HG02798 (cell line): ENCODE measurements at regions not wholly inside any gene's neighbourhood (a gene's known extent, or its start where the extent isn't known, plus 50 kb on each side); places are given as distances from the start of the nearest gene placed in this dataset.

Source experiments
- ATAC-seq: cut with Tn5 transposase; IDR thresholded peaks from one replicate; pipeline ENCODE4 v1.9.1; 2021; ENCODE audit warnings: mild to moderate bottlenecking; ENCODE audit not compliant: unreplicated experiment, poor library complexity

GRCh38 chr22:47780281-47780875 lies 1017.9 kb downstream of the TBC1D22A start:
- no peak for ATAC-seq

GRCh38 chr22:47779474-47779873 lies 1017.0 kb downstream of the TBC1D22A start:
- ATAC-seq = no peak

- ATAC-seq = no peak
Measured at GRCh38 chr22:47778160-47778658, 1015.8 kb downstream of the TBC1D22A start.

GRCh38 chr22:47777426-47777825 lies 1015.0 kb downstream of the TBC1D22A start:
- no peak for ATAC-seq

DNA sequence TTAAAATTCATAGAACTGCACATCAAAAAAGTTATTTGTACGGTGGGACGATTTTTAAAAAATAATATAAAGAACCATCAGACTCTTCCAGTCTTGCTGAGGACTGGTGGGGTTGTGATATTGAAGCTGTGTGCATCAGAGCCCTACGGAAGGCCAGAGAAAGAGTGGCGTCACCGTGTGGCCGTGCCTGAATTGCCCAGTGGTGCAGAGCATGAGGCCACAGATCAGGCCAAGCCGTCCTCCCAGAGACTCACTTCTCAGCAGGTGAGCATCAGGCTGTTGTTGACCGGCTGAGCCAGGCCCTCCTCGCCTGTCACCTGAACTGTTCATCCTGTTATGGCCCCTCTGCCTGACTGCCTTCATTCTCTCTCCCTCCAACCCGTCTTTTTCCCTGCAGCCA lies 1013.9 kb downstream of the TBC1D22A start:
- no peak for ATAC-seq

DNA sequence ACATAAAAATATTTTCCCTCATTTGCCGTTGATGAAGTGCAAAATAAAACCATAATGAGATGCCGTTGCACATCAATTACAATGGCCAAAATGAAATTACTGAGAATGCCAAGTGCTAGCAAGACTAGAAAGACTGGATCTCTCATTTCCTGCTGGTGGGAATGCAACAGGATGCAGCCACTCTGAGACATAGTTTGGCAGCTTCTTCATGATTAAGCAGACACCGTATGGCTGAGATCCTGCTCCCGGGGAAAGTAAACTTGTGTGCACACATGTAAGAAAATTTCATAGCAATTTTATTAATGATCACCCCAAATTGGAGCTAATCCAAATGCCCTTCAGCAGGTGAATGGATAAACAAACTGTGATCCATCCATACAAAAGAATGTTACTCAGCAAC lies 1013.2 kb downstream of the TBC1D22A start:
- ATAC-seq = no peak

DNA sequence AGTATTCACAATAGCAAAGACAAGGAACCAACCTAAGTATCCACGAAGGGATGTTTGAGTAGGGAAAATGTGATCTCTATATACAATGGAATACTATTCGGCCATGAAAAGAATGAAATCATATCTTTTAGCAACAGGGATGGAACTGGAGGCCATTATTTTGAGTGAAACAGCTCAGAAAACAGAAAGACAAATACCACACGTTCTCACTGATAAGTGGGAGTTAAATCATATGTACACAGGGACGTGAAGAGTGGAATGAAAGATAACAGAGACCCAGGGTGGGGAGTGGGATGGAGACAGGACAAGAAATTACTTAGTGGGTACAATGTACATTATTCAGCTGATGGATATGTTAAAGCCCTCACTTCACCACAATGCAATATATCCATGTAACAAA lies 1012.7 kb downstream of the TBC1D22A start:
- ATAC-seq = no peak

DNA sequence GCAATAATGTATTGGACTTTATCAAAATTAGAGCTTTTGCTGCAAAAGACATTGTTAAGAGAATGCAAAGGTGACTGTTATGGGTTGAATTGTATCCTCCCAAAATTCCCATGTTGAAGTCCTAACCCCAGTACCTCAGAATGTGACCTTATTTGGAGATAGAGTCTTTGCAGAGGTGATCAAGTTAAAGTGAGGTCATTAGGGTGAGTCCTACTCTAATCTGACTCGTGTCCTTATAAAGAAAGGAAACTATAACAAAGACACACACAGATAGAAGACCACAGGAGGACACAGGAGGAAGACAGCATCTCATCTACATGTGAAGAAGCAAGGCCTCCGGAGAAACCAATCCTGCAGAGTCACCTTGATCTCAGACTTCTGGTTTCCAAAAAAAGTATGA lies 1011.2 kb downstream of the TBC1D22A start:
- no peak for ATAC-seq

DNA sequence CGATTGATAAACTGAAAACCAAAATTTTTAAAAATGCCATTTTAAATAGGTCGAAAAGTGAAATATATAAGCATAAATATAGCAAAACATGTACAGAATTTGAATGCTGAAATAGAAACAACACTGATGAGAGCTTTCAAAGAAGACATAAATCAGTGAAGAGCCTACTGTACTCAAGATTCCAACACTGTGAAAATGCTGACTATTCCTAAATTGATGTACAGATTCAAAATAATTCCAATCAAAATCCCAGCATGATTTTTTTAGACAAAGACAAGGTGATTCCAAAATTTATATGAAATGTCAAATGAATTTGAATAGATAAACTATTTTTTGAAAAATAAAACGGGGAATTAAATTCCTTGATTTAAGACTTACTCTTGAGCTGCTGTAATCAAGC lies 1010.4 kb downstream of the TBC1D22A start:
- ATAC-seq = no peak

GRCh38 chr22:47769652-47770051 lies 1007.2 kb downstream of the TBC1D22A start:
- ATAC-seq = no peak

GRCh38 chr22:47768027-47768426 lies 1005.6 kb downstream of the TBC1D22A start:
- ATAC-seq = no peak

DNA sequence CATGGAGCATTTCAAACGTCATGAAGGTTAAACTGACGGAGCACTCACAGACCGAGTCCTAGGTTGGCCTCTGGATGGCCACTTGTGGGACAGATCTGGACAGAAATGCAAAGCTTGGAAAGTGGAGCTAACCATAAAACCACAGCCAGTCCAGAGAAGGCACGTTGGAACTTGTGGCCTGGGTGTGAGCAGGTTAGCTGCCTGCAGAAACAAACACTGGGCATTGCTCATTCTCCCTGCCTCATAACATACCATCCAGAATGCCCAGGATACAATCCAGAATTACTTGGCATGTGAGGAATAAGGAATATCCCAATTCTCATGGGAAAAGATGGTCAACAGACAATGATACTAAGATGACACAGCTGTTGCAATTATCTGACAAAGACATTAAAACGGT lies 1005.0 kb downstream of the TBC1D22A start:
- no peak for ATAC-seq

DNA sequence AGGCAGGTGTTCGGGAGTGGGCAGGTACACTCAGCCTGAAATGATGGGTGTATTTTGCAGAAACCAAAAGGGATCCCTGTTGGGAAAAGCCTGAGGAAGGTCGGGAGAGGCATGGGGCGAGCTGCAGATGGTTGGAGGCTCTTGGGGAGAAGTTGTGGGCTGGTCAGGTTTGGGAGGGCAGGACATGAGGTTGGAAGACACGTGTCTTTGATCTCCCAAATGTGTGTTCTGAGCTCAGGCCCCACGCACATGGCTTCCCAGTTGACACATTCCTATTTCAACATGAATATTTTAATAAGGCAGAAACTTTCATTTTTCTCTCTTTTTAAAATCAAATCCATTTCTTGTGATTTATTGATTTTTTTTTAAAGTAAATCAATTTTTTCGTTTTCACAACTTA lies 1003.3 kb downstream of the TBC1D22A start:
- no peak for ATAC-seq

GRCh38 chr22:47762141-47762540 lies 999.7 kb downstream of the TBC1D22A start:
- no peak for ATAC-seq

- ATAC-seq = no peak
Measured at GRCh38 chr22:47759909-47760308, 997.5 kb downstream of the TBC1D22A start.

DNA sequence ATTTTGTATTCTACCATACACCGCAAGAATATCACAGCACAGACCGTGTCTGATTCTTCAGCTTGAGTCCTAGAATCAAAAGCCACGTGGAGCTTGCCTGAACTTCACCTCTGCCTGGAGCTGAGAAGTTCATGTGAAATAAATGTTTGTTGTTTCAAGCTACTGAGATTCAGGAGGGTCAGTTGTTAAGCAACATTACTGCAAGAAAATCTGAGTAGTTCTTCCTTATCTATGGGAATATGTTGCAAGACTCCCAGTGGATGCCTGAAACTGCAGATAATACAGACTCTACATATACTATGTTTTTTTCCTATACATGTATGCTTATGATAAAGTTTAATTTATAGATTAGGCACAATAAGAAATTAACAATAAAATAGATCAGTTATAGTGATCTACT lies 995.3 kb downstream of the TBC1D22A start:
- ATAC-seq = no peak

- ATAC-seq = no peak
Measured at GRCh38 chr22:47750086-47750485, 987.6 kb downstream of the TBC1D22A start.

DNA sequence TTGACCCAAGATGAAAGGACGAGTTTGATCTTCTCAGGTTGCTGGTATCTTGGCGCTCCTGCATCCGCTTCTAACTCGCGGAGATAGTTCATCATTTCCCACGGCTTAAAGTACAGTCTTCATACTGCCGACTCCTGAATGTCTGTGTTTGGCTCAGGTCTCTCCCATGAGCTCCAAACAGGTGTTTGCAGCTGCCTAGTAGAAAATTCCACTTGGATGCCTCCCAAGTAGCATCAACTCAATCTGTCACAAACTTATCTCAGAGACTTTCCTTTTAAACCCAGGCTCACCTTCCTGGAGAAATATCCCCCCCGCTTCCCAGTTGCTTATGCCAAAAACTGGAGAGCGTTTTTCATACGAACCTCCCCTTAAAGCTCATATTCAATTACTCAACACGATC lies 986.5 kb downstream of the TBC1D22A start:
- ATAC-seq = no peak

DNA sequence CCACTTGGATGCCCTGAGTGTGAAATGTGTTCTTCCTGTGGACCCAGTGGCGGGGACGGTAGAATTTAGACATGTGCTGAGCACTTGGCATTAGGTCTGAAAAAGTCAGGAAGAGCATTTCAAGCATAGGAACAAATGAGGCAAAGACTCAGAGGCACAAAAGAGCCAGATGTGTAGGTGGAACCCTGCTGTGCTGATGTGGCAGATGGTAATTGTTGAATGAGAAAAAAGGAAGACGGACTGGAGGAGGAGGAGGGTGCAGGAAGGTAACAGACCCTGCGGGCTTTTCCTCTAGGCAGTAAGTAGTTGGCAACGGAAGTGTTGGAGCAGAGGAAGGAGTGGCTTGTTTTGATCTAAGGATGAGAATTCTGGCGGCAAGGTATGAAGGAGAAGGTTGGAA lies 985.8 kb downstream of the TBC1D22A start:
- ATAC-seq = no peak

DNA sequence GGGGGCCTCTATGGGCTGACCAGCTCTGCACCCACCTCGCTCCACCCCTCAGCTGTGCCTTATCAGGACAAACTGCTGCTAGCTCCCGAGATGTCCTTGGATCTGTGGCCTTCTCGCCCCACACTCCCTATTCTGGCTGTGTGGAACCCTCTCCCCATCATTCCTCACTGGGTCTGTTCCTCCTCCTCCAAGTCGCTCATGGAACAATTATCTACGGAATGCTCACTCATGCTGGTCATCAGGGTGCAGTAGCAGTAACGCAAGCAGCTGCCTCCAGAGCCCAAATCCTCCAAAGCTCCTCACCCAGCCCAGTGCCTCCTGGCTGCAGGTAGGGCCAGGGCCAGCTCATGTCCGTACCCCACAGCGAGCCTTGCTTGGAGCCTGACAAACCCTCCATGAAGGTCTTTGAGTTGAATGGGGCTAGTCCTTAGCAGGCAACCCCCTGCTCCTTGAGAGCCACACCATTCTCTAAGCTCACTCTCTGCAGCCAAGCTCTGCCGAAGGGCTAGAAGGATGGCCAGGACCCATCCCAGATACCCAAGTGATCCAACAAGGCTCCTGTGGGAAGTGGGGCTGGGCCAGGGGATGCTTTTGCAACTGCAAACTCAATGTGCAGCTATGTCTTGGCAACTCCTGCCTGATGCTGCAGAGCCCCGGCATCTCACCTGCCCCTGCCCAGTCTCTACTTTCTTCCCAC lies 977.8 kb downstream of the TBC1D22A start:
- no peak for ATAC-seq

DNA sequence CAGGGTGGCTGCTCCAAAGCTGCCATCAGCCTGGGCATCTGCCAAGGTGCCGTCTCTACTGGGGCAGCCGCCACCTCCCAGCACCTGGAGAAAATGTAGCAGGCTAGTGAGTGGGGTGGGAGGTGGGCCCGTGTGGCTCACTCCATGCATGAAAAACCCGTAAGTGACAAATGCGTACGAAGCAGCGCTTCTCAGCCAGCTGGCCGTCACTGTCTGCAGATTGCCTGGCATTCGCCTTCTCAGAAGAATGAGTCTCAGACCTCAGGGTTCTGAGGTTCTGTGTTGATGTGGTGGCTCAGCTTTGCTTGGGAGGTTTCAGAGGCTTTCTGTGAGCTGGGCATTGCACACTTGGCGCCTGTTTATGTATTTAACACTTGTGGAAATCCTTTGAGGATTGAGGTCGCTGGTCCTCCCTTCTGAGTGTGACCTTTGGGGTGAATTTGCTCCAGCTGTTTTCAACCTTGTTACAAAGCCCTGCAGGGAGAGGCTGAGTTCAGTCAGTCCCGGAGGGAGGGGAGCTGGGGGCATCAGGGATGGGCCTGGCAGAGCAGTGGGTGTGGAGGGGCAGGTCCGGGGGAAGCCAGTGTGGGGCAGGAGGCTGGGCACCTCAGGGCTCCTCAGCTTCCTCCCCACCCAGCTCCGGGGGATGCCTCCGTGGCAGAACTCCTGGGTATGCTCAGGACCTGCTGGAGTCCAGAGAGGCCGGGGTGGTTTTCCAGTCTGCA lies 977.0 kb downstream of the TBC1D22A start:
- ATAC-seq = no peak
